Skin epidermis (tissue), 12 donors: ENCODE measurements at regions not wholly inside any gene's neighbourhood (a gene's known extent, or its start where the extent isn't known, plus 50 kb on each side); places are given as distances from the start of the nearest gene placed in this dataset.

ENCODE experiments used
- H3K27ac ChIP-seq, 21 experiments: fragments of 200-600 bp; sonication (generic) in 11 of 21; one replicate each; pipeline ENCODE4 v1.5.0; 2020; ENCODE audit warnings: mild to moderate bottlenecking in 3 of 21, inconsistent platforms in 2 of 21, moderate library complexity in 2 of 21
- H3K4me3 ChIP-seq, 7 experiments: fragments of 200-600 bp; sonication (generic) in 2 of 7; one replicate each; pipeline ENCODE4 v1.5.0; 2020; ENCODE audit warnings: inconsistent platforms in 2 of 7, mild to moderate bottlenecking in 2 of 7, moderate library complexity in 1 of 7

GRCh38 chr13:84870190-84870589 is 929.0 kb downstream of the SLITRK6 start:
- Histone ChIP-seq H3K4me3 (no peak overlapping the region), H3K27ac (no peak overlapping the region)

GRCh38 chr13:84867246-84867645 is 932.0 kb downstream of the SLITRK6 start:
- H3K4me3 ChIP-seq: no peak overlapping the region
- H3K27ac ChIP-seq: no peak overlapping the region

DNA sequence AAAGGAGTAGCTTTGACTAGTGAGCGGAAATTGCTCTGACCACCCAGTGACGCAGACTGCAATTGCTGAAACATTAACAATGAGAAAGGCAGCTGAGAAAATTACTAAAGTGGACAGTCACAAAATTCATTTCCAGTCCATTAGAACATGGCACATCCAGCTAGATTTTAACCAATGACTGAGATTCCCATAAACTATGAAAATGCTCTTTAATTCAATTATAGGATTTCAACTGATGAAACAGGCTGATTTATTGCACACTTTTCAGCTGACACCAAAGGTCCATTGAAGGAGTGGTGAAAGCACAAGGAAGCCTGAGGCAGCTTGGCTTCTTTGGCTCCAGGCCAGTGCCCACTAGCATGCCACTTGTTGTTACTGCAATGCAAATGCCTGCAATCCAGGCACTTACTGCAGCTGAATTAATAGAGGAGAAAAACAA is 933.4 kb downstream of the SLITRK6 start:
- no peak overlapping the region for H3K27ac ChIP-seq
- H3K4me3 ChIP-seq: no peak overlapping the region

GRCh38 chr13:84864341-84864740 is 934.9 kb downstream of the SLITRK6 start:
- Histone ChIP-seq H3K4me3 (no peak overlapping the region), H3K27ac (no peak overlapping the region)

DNA sequence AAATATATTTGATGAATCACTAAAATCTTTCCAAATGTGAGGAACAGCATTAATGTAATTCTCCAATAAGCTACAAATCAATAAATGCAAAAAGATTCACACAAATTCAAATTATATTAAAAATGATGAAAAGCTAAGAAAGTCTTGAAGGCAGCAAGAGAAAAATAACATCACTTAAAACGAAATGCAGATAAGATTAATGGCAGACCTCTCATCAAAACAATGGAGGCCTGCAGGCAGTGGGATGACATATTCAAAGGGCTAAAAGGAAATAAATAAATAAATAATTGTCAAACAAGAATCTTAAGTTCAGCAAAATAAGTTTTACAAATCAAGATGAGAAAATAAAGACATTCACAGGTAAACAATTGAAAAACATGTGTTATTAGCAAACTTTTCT is 952.1 kb downstream of the SLITRK6 start:
- no peak overlapping the region for H3K4me3 ChIP-seq
- H3K27ac ChIP-seq: no peak overlapping the region

DNA sequence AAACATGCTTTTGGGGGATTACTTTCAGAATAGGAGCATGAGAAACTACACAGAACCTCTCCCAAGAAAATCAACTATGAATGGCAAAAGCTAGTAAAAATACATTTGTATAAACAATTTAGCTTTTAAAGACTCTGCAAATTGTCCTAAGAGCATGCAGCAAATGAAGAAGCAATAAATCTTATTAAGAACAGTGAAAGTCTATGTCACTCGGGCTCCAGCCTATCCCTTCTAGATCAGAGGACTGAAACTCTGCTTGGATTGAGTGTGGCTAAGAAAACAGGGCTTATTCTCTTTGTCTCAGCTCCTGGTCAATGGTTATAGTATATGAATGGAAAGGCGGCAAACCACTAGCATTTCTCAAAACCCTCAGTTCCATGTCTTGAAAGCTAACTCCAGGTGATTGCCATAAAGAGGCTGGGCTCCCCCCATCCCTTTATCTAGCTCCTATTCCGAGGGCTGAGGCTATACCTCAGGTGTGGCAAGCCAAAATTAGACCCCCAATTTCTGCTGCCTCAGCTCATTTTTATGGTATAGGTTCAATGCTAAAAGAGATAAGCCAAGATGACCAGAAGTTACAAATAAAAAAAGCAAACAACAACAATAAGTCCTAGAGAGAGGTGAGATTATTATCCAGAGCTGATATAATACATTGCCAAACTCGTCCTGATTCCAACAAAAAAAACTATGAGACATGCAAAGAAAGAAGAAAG is 953.2 kb downstream of the SLITRK6 start:
- no peak overlapping the region for H3K4me3 ChIP-seq
- no peak overlapping the region for H3K27ac ChIP-seq

DNA sequence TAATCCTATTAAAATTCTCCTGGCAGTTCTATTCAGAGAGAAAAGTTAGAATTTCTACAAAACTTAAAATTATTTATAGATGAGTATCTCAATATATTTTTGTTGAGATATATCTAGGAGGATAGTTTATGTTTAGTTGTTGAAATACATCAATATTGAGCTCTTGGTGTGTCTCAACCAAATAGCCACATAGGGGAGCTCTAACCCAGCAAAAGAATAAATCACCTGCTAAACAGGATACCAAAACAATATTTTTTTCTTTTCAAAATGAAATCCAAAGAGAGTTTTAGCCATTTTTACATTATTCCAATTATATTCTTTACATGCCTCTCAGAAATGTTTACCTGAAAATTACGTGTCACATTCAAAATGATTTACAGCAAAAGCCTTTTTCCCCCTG is 954.7 kb downstream of the SLITRK6 start:
- Histone ChIP-seq H3K4me3 (no peak overlapping the region), H3K27ac (no peak overlapping the region)

DNA sequence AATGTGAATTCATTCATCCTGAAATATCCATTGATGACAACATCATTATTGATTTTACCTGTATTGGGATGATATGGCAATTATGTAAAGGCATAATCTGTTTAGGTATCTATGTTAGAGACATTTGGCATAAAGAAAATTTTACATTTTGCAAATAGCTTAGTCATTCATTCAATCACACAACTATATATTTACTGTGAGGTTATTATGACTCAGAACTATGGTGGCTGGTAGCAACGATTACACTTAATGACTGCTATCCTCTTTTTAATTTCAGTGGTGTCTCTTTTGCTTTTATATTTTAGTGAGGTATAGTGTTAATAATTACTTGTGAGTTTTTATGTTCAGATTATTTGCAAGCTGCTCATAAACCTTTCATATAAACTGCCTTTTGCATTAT is 955.9 kb downstream of the SLITRK6 start:
- no peak overlapping the region for H3K27ac ChIP-seq

DNA sequence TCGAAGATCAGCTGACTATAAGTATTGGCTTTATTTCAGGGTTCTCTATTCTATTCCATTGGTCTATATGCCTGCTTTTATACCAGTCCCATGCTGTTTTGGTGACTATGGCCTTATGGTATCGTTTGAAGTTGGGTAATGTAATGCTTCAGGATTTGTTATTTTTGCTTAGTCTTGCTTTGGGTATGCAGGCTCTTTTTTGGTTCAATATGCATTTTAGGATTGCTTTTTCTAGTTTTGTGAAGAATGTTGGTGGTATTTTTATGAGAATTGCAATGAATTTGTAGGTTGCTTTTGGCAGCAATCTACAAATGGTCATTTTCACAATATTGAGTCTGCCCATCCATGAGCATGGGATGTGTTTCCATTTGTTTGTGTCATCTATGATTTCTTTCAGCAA is 951.9 kb upstream of the SLITRK1 start:
- Histone ChIP-seq H3K27ac (no peak overlapping the region), H3K4me3 (no peak overlapping the region)

More for the DNA sequence above, 955.9 kb downstream of the SLITRK6 start:
- no peak overlapping the region for H3K4me3 ChIP-seq

GRCh38 chr13:84831666-84832657 is 949.7 kb upstream of the SLITRK1 start:
- Histone ChIP-seq H3K27ac (no peak overlapping the region), H3K4me3 (no peak overlapping the region)

GRCh38 chr13:84823528-84823927 is 941.3 kb upstream of the SLITRK1 start:
- H3K4me3 ChIP-seq: no peak overlapping the region
- H3K27ac ChIP-seq: no peak overlapping the region

- Histone ChIP-seq H3K4me3 (no peak overlapping the region), H3K27ac (no peak overlapping the region)
Measured at GRCh38 chr13:84821261-84821660, 939.0 kb upstream of the SLITRK1 start.

DNA sequence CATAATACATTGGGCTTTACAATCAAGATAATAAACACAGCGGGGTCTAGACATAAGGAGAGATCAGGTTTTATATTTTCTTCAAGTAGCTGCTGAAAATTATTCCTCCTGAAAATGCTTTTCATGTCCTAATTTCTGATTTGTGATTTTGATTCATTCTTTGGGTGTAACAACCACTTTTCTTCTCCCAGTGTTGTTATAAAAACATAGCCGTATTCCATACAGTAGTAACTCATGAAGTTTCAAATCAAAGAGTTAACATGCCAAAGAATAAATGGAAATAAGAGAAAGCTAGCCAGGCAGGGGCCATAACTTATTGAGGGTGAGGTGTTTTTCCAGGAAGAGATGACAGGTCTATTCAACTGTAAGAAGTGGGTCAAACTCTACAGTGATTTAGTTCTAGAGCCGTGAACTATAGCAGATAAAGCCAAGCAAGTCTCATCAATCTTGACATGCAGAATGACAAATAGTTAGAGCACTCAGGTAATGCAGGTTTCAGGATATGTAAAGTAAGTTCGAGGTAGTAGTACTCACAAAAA is 934.4 kb upstream of the SLITRK1 start:
- no peak overlapping the region for H3K4me3 ChIP-seq
- no peak overlapping the region for H3K27ac ChIP-seq

DNA sequence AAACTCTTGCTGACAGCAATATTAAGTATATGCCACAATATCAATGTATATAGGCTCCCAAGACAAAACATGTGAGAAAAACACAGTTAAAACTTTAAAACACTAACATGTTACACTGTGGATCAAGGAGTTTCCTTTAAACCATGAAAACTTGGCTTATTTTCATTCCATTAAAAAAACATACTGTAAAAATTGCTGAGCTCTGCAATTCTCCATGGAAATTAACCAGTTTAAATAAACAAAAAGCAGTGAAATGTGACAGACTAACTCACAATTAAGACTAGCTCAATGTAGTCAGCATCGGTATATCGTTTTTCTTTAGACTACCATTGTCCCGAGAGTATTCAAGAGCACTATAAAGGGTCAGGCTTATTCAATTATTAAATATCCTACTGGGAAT is 930.5 kb upstream of the SLITRK1 start:
- no peak overlapping the region for H3K4me3 ChIP-seq
- H3K27ac ChIP-seq: no peak overlapping the region

- no peak overlapping the region for H3K27ac ChIP-seq
Measured at GRCh38 chr13:84812078-84812477, 929.8 kb upstream of the SLITRK1 start.

DNA sequence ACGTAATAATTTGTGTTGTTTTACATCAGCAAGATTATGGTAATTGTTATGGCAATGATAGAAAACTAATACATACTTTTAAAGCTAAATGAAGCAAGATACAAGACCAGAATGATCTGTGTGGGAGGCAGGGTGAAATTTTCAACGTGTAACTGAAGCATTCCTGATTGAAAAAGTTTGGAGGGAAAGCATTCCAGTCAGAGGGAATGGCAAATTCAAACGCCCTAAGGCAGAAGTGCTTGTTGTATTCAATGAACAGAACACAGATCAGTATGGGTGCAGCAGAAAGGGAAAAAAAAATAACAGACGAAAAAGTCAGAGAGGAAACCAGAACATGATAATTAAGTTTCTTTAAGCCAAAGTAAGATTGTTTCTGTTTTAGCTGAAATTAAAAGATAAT is 928.5 kb upstream of the SLITRK1 start:
- no peak overlapping the region for H3K27ac ChIP-seq
- H3K4me3 ChIP-seq: no peak overlapping the region

More at GRCh38 chr13:84812078-84812477, 929.8 kb upstream of the SLITRK1 start:
- no peak overlapping the region for H3K4me3 ChIP-seq

DNA sequence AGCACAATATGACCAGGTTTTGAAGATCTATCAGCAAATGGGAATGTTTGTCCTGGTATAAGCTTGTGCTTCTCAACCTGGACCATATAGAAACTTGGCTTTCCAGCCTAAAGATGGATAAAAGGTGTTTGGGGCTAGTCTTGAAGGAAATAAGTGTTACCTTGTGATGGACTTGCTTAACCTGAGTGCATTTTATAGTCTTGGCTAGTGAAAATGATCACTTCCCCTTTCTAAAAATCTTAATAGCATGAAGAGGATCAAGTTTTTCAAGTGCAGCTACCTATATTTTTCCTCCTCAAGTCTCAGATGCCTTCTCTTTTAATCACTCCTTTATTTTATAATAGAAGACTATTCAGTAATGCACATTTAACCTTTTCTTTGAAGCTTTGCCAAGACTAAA is 919.8 kb upstream of the SLITRK1 start:
- H3K4me3 ChIP-seq: no peak overlapping the region
- no peak overlapping the region for H3K27ac ChIP-seq

- H3K4me3 ChIP-seq: no peak overlapping the region
- no peak overlapping the region for H3K27ac ChIP-seq
Measured at GRCh38 chr13:84784443-84785153, 902.3 kb upstream of the SLITRK1 start.

DNA sequence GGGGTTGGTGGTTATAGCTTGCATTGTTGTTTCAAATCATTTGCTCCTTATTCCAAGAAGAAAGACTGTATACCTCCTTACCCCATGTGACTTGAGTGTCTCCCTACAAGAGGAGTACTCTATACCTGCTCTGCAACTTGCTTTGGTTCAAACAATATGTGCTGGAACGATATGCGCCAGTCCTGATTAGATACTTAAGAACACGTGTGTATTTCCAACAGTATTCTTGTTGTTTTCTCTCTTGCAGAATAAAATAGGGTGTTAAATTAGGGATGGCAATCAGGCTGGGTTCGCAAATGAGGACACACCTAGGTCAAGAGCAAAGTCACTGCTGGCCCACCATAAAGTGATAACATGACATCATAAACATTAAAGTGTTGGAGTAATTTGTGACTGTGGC is 895.0 kb upstream of the SLITRK1 start:
- H3K4me3 ChIP-seq: no peak overlapping the region
- no peak overlapping the region for H3K27ac ChIP-seq

- H3K27ac ChIP-seq: no peak overlapping the region
- no peak overlapping the region for H3K4me3 ChIP-seq
Measured at GRCh38 chr13:84776593-84776992, 894.3 kb upstream of the SLITRK1 start.
